Neural cell (in vitro differentiated cells): ENCODE measurements at regions not wholly inside any gene's neighbourhood (a gene's known extent, or its start where the extent isn't known, plus 50 kb on each side); places are given as distances from the start of the nearest gene placed in this dataset.

ENCODE experiments used
- H2AFZ ChIP-seq: fragments of 200-600, 300-800 bp; sonication (generic), shearing (Covaris generic); 2 replicates; pipeline ENCODE4 v1.6.0; 2014; ENCODE audit warnings: low read depth, mild to moderate bottlenecking, antibody characterized with exemption, low read length, moderate library complexity
- H3F3A ChIP-seq: fragments of 200-600 bp; shearing (Covaris generic); 2 replicates; pipeline ENCODE4 v1.6.1; 2016; ENCODE audit warnings: mild to moderate bottlenecking, moderate library complexity, mixed read lengths, antibody characterized with exemption, low read length; ENCODE audit not compliant: insufficient read depth, poor library complexity, severe bottlenecking
- H3K27ac ChIP-seq: fragments of 200-600, 300-800 bp; sonication (generic), shearing (Covaris generic); 2 replicates; pipeline ENCODE4 v1.5.1; 2014; ENCODE audit warnings: mild to moderate bottlenecking, low read length, moderate library complexity
- H3K27me3 ChIP-seq: fragments of 300-800, 200-600 bp; sonication (generic), shearing (Covaris generic); 2 replicates; pipeline ENCODE4 v1.6.0; 2014; ENCODE audit warnings: mild to moderate bottlenecking, low read depth, low read length, moderate library complexity; ENCODE audit not compliant: insufficient read depth
- H3K36me3 ChIP-seq: fragments of 300-800, 200-600 bp; sonication (generic), shearing (Covaris generic); 2 replicates; pipeline ENCODE4 v1.5.1; 2014; ENCODE audit warnings: mild to moderate bottlenecking, antibody characterized with exemption, low read length, moderate library complexity; ENCODE audit not compliant: insufficient read depth
- H3K4me2 ChIP-seq: fragments of 300-800, 200-600 bp; sonication (generic), shearing (Covaris generic); 2 replicates; pipeline ENCODE4 v1.6.0; 2014; ENCODE audit warnings: mild to moderate bottlenecking, low read length
- H3K4me3 ChIP-seq: fragments of 300-800, 200-600 bp; sonication (generic), shearing (Covaris generic); 2 replicates; pipeline ENCODE4 v1.5.1; 2014; ENCODE audit warnings: mild to moderate bottlenecking, low read length, moderate library complexity
- H3K79me2 ChIP-seq: fragments of 200-600 bp; shearing (Covaris generic); replicated peaks from 2 replicates; pipeline ENCODE4 v1.6.0; 2014; ENCODE audit warnings: mild to moderate bottlenecking, low read length, moderate library complexity; ENCODE audit not compliant: insufficient read depth
- H3K9ac ChIP-seq: fragments of 300-800, 200-600 bp; sonication (generic), shearing (Covaris generic); 2 replicates; pipeline ENCODE4 v1.6.1; 2016; ENCODE audit warnings: mild to moderate bottlenecking, low read length, mixed read lengths
- H3K9me2 ChIP-seq: fragments of 200-600 bp; shearing (Covaris generic); 2 replicates; pipeline ENCODE4 v1.6.1; 2016; ENCODE audit warnings: mild to moderate bottlenecking, low read length, mixed read lengths; ENCODE audit not compliant: insufficient read depth
- H3K9me3 ChIP-seq: fragments of 200-600, 300-800 bp; sonication (generic), shearing (Covaris generic); 2 replicates; pipeline ENCODE4 v1.6.1; 2016; ENCODE audit warnings: mild to moderate bottlenecking, mixed run types, low read length, moderate library complexity, mixed read lengths
- H4K20me1 ChIP-seq: fragments of 200-600 bp; shearing (Covaris generic); 2 replicates; pipeline ENCODE4 v1.6.1; 2016; ENCODE audit warnings: mild to moderate bottlenecking, mixed run types; ENCODE audit not compliant: insufficient read depth
- EP300 ChIP-seq: fragments of 450-650 bp; conservative IDR thresholded peaks from 2 replicates; pipeline ENCODE4 v1.6.1; 2014; ENCODE audit warnings: antibody characterized with exemption, mild to moderate bottlenecking, moderate library complexity; ENCODE audit not compliant: poor library complexity, severe bottlenecking
- EZH2 ChIP-seq: fragments of 200-600, 300-800 bp; shearing (Covaris generic), sonication (generic); IDR thresholded peaks from 2 replicates; pipeline ENCODE4 v1.6.1; 2014; ENCODE audit warnings: antibody characterized with exemption, low read length, borderline replicate concordance, mild to moderate bottlenecking; ENCODE audit not compliant: insufficient read depth, poor library complexity, severe bottlenecking
- MXI1 ChIP-seq: fragments of 450-650 bp; conservative IDR thresholded peaks from 2 replicates; pipeline ENCODE4 v1.6.1; 2014; ENCODE audit warnings: antibody characterized with exemption, mild to moderate bottlenecking; ENCODE audit not compliant: poor library complexity, severe bottlenecking
- POLR2AphosphoS5 ChIP-seq: IDR thresholded peaks from 2 replicates; pipeline ENCODE4 v1.6.1; 2012
- RAD21 ChIP-seq: fragments of 450-650 bp; conservative IDR thresholded peaks from 2 replicates; pipeline ENCODE4 v1.6.1; 2014; ENCODE audit warnings: antibody characterized with exemption, mild to moderate bottlenecking, moderate library complexity
- REST ChIP-seq: IDR thresholded peaks from 2 replicates; pipeline ENCODE4 v1.6.1; 2012; ENCODE audit warnings: borderline replicate concordance
- SMC3 ChIP-seq: fragments of 450-650 bp; conservative IDR thresholded peaks from 2 replicates; pipeline ENCODE4 v1.6.1; 2014; ENCODE audit warnings: antibody characterized with exemption, mild to moderate bottlenecking, moderate library complexity; ENCODE audit not compliant: poor library complexity
- TF ChIP-seq, protein P1 (sequence below): fragments of 450-650 bp; IDR thresholded peaks from 2 replicates; pipeline ENCODE4 v1.5.1; 2014; ENCODE audit warnings: antibody characterized with exemption, mild to moderate bottlenecking, moderate library complexity; ENCODE audit not compliant: poor library complexity, severe bottlenecking

DNA sequence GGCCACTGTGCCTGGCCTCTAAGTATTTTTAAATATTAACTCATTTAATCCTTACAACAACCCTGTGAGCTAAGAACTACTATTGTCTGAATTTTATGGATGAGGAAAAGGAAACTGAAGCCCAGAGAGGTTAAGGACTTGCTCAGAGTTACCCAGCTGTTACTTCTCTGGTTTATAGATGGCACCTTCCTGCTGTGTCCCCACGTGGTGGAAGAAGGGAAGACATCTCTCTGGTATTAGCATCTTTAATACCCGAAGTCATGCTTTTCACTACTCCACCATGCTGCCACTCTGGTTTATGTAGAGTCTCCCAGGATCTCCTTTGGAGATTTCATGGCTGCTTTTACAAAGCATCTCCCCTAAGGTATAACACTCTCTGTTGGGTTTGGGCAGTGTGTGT lies 105.5 kb upstream of the MKLN1 start:
- Histone ChIP-seq H3K9ac (no peak overlapping the region), H3K79me2 (no peaks in the 10 kb centered on the region), H3K27ac (no peak overlapping the region), H3K9me3 (no peaks in the 10 kb centered on the region), H4K20me1 (no peaks in the 10 kb centered on the region), H3K36me3 (no peaks in the 10 kb centered on the region), H3K4me3 (no peak overlapping the region), H2AFZ (no peak overlapping the region), H3K4me2 (no peak overlapping the region), H3F3A (no peaks in the 10 kb centered on the region), H3K9me2 (no peaks in the 10 kb centered on the region), H3K27me3 (no peaks in the 10 kb centered on the region)
- TF ChIP-seq REST, result no peak
- TF ChIP-seq RAD21, result no peak
- no peak for TF ChIP-seq MXI1
- TF ChIP-seq EZH2, result no peak
- TF ChIP-seq EP300, result no peak
- no peak for TF ChIP-seq POLR2AphosphoS5
- TF ChIP-seq, protein P1, sequence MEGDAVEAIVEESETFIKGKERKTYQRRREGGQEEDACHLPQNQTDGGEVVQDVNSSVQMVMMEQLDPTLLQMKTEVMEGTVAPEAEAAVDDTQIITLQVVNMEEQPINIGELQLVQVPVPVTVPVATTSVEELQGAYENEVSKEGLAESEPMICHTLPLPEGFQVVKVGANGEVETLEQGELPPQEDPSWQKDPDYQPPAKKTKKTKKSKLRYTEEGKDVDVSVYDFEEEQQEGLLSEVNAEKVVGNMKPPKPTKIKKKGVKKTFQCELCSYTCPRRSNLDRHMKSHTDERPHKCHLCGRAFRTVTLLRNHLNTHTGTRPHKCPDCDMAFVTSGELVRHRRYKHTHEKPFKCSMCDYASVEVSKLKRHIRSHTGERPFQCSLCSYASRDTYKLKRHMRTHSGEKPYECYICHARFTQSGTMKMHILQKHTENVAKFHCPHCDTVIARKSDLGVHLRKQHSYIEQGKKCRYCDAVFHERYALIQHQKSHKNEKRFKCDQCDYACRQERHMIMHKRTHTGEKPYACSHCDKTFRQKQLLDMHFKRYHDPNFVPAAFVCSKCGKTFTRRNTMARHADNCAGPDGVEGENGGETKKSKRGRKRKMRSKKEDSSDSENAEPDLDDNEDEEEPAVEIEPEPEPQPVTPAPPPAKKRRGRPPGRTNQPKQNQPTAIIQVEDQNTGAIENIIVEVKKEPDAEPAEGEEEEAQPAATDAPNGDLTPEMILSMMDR, result no peak

- no peaks in the 10 kb centered on the region for H4K20me1 ChIP-seq
- TF ChIP-seq MXI1 (no peak), REST (no peak), SMC3 (no peak), POLR2AphosphoS5 (no peak)
- H3K4me2 ChIP-seq, result no peak overlapping the region
- H3K79me2 ChIP-seq, result no peaks in the 10 kb centered on the region
- H3K9me2 ChIP-seq, result no peaks in the 10 kb centered on the region
- no peak overlapping the region for H2AFZ ChIP-seq
- no peak overlapping the region for H3K9ac ChIP-seq
- H3K36me3 ChIP-seq, result no peaks in the 10 kb centered on the region
- H3K9me3 ChIP-seq, result no peaks in the 10 kb centered on the region
- no peak overlapping the region for H3K27ac ChIP-seq
- H3F3A ChIP-seq, result no peaks in the 10 kb centered on the region
- H3K4me3 ChIP-seq, result no peak overlapping the region
- H3K27me3 ChIP-seq, result no peaks in the 10 kb centered on the region
These were observed 104.5 kb upstream of the MKLN1 start for GRCh38 chr7:131223151-131223550.
